Fibroblast of mammary gland (primary cell): ENCODE measurements at regions not wholly inside any gene's neighbourhood (a gene's known extent, or its start where the extent isn't known, plus 50 kb on each side); places are given as distances from the start of the nearest gene placed in this dataset.

Experiments
- DNase-seq: peaks from one replicate; pipeline ENCODE4 v3.0.0-alpha.2; 2010; ENCODE audit warnings: low read depth
- H3K4me3 ChIP-seq: 2 replicates; pipeline ENCODE4 v1.5.1; 2011; ENCODE audit warnings: low read depth, mild to moderate bottlenecking, low read length, moderate library complexity; ENCODE audit not compliant: control insufficient read depth
- CTCF ChIP-seq: conservative IDR thresholded peaks from 2 replicates; pipeline ENCODE4 v1.5.1; 2011; ENCODE audit warnings: low read depth, low read length, inconsistent platforms; ENCODE audit not compliant: control insufficient read depth, insufficient read depth

DNA sequence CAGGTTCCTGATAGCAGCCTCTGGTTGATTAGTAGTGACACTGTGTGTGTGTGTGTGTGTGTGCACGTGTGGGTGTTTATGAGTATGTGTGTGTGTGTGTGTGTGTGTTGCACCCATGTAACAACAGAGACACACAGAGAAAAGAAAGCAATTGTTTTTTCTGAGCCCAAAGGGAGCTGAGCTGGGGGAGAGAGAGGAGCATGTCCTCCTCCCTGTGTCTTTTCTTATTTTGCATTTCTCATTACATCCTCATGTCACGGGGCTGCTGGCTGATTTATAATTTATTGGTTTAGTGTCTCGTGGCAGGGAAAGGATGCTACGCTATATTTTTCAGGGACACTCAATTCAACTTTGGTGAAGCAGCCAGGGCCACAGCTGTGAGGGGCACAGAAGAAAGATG lies 511.4 kb downstream of the BCOR start:
- no peak for TF ChIP-seq CTCF
- H3K4me3 ChIP-seq: no peak overlapping the region
- DNase-seq: no peak

GRCh38 chrX:39591099-39591498 lies 506.7 kb downstream of the BCOR start:
- H3K4me3 ChIP-seq: no peak overlapping the region
- DNase-seq: no peak
- TF ChIP-seq CTCF: no peak

DNA sequence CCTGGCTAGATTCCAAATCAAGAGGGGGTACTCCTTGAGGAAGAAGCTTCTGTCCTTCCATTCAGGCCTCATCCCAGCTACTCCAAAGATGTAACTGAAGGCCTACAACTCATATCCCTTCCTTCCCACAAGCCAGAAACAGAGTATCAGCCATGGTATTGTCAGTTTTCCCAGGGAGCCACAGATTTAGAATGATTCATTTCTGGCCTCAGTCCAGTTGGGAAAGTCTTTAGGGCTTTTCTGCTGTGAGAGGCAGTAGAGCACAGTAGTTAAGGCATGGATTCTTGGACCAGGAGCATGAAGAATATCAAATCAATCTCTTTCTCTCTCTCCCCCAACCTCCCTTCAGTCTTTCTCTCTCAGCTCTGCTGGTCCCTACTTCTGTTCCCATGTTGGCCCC lies 505.0 kb downstream of the BCOR start:
- H3K4me3 ChIP-seq: no peak overlapping the region
- TF ChIP-seq CTCF: no peak
- peak; percentile 26 for DNase-seq

- no peak overlapping the region for H3K4me3 ChIP-seq
- no peak for TF ChIP-seq CTCF
- DNase-seq: no peak
Measured at GRCh38 chrX:39595977-39596376, 501.8 kb downstream of the BCOR start.

DNA sequence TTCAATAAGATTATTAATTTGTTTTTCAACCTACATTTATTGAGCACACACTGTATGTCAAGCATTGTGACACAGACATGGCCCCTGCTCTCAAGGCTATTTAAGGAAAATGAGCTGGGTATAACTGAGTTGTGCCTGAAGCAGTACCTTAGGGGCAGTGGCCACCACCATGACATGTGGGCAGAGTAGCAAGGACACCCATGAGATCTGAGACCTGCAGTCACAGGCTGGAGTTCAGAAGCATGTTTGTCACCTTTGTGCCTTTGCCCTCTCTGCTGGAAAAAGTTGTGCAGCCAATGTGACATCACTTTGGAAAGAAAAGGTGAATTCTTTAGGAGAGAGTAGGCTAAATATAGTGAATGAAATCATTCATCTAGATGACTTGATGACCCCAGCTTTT lies 501.3 kb downstream of the BCOR start:
- no peak for DNase-seq
- no peak overlapping the region for H3K4me3 ChIP-seq
- no peak for TF ChIP-seq CTCF

DNA sequence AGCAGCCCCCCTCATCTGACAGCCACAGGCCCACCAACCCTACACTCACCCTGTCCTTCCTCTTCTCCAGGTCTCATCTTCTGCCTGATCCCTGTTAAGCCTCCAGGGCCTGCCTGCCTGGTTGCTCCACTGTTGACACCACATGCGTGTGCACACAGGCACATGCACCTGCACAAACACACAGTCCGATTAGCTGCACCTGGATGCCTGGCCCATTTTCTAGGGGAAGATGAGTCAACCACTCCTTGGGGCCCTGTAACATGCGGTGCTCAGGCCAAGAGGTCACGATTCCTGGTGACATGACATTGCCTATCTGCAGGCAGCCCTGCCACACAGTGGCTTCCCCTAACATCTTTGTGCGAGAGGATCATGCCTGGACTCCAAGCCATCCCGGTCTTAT lies 498.4 kb downstream of the BCOR start:
- no peak for DNase-seq
- no peak overlapping the region for H3K4me3 ChIP-seq
- no peak for TF ChIP-seq CTCF

GRCh38 chrX:39600222-39600621 lies 497.5 kb downstream of the BCOR start:
- no peak for TF ChIP-seq CTCF
- no peak for DNase-seq

More at GRCh38 chrX:39600222-39600621, 497.5 kb downstream of the BCOR start:
- H3K4me3 ChIP-seq: no peak overlapping the region
